ENCODE measurements at regions not wholly inside any gene's neighbourhood (a gene's known extent, or its start where the extent isn't known, plus 50 kb on each side); places are given as distances from the start of the nearest gene placed in this dataset. TPM values are rescaled to one million over a fixed set of nuclear protein-coding genes. Genes with fewer than 3 reads are reported as not detected.

DNA sequence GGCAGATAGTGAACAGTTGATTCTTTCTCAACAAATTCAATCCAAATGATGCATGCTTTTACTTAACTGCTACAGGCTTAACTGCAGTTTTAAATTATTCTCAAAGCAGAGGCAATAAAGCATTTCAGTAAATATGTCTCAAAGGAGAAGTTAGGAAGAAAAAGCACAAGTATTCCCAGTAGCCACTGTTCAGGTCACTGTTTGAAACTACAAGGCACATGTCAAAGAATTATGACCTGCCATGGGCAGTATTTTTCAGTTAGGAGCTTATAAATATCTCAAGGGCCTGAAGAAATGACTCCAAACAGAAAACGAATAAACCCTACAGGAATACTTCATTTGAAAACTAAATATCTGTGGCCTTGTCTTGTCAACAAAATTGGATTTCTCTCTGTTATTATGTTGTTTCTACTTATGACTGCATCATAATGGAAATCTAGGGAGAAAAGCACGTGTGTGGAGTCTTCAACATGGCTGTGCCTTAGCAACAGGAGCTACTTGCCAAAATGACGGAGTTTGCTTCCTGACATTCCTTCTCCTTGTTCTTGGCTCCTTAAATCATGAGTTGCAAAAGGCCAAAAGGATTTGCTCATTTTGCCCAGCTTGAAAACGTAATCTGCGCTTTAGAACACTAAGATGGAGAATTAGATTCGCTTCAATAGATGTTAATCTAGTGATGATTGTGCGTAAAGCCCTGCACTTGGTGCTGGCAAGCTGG lies 67.6 kb upstream of the GPR101 start:
- no peak overlapping the region for H3K27ac Mint-ChIP-seq
- WGBS (ENCODE audit: insufficient coverage), result 96% methylated on average over 4 of the region's 7 CpGs
- H3K4me2 ChIP-seq (replicated peaks; ENCODE audit: extremely low read depth, low read length, poor library complexity, severe bottlenecking), result no peak overlapping the region
- H3K79me2 ChIP-seq (ENCODE audit: insufficient read depth, low read length), result no peaks in the 10 kb centered on the region
- intact Hi-C loops (cut with micrococcal nuclease), result no loop called here
- no peak overlapping the region for H3K27ac ChIP-seq (ENCODE audit: low read depth in 1 of 2, low read length in 2 of 2)
- H2AFZ ChIP-seq (ENCODE audit: insufficient read depth, low read depth, low read length, poor library complexity, severe bottlenecking), result no peak overlapping the region
- H3K9ac ChIP-seq (ENCODE audit: insufficient read depth, low read length, poor library complexity, severe bottlenecking), result no peak overlapping the region
- no peaks in the 10 kb centered on the region for H3K4me1 ChIP-seq (ENCODE audit: control insufficient read depth in 1 of 2, insufficient read depth in 2 of 2, low read length in 2 of 2)
- H3K36me3 Mint-ChIP-seq, result no peaks in the 10 kb centered on the region
- H3K4me1 Mint-ChIP-seq, result no peaks in the 10 kb centered on the region
- no peaks in the 10 kb centered on the region for H3K36me3 ChIP-seq (replicated peaks in 1 of 2; ENCODE audit: control insufficient read depth in 1 of 2, insufficient read depth in 2 of 2, low read length in 2 of 2)
- H3K9me3 Mint-ChIP-seq, result peaks cover 0 to 5% (median 2%) of the 10 kb centered on the region in 7 donors
- peaks cover 0 to 2% of the 10 kb centered on the region in 2 donors for H3K27me3 ChIP-seq (ENCODE audit: control insufficient read depth in 2 of 2, insufficient read depth in 2 of 2, low read length in 2 of 2)
- TF ChIP-seq, protein P1, sequence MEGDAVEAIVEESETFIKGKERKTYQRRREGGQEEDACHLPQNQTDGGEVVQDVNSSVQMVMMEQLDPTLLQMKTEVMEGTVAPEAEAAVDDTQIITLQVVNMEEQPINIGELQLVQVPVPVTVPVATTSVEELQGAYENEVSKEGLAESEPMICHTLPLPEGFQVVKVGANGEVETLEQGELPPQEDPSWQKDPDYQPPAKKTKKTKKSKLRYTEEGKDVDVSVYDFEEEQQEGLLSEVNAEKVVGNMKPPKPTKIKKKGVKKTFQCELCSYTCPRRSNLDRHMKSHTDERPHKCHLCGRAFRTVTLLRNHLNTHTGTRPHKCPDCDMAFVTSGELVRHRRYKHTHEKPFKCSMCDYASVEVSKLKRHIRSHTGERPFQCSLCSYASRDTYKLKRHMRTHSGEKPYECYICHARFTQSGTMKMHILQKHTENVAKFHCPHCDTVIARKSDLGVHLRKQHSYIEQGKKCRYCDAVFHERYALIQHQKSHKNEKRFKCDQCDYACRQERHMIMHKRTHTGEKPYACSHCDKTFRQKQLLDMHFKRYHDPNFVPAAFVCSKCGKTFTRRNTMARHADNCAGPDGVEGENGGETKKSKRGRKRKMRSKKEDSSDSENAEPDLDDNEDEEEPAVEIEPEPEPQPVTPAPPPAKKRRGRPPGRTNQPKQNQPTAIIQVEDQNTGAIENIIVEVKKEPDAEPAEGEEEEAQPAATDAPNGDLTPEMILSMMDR (IDR thresholded peaks at IDR 0.05), result no peak
- H3K4me3 Mint-ChIP-seq, result no peak overlapping the region
- H3K9me3 ChIP-seq (replicated peaks in 1 of 2; ENCODE audit: control insufficient read depth in 1 of 2, insufficient read depth in 1 of 2, low read length in 2 of 2), result no peaks in the 10 kb centered on the region
- no peak for DNase-seq
- H3K27me3 Mint-ChIP-seq (ENCODE audit: low read depth in 3 of 3), result peaks cover 0 to 8% (median 2%) of the 10 kb centered on the region in 3 donors
- no peaks in the 10 kb centered on the region for H4K20me1 ChIP-seq (ENCODE audit: insufficient read depth, low read length)
- no peak overlapping the region for H3K4me3 ChIP-seq (replicated peaks in 1 of 3; ENCODE audit: low read depth in 2 of 3, low read length in 3 of 3)

Small RNA genes lying in the stretch of these regions (small RNA-seq; reads per million reads assigned to genes)
- gene AL355309.1 (ENCODE audit: insufficient read length, low read depth), result not detected
